AG10803 (cell line): ENCODE measurements at regions not wholly inside any gene's neighbourhood (a gene's known extent, or its start where the extent isn't known, plus 50 kb on each side); places are given as distances from the start of the nearest gene placed in this dataset.

Source experiments
- DNase-seq: peaks from one replicate; pipeline ENCODE4 v3.0.0; 2010; ENCODE audit warnings: low read depth
- H3K4me3 ChIP-seq: 2 replicates; pipeline ENCODE4 v1.5.1; 2011; ENCODE audit warnings: mild to moderate bottlenecking, low read length, control low read depth
- TF ChIP-seq, protein P1 (sequence below): conservative IDR thresholded peaks from 2 replicates; pipeline ENCODE4 v1.5.1; 2011; ENCODE audit warnings: mild to moderate bottlenecking, low read length, control low read depth, inconsistent platforms

DNA sequence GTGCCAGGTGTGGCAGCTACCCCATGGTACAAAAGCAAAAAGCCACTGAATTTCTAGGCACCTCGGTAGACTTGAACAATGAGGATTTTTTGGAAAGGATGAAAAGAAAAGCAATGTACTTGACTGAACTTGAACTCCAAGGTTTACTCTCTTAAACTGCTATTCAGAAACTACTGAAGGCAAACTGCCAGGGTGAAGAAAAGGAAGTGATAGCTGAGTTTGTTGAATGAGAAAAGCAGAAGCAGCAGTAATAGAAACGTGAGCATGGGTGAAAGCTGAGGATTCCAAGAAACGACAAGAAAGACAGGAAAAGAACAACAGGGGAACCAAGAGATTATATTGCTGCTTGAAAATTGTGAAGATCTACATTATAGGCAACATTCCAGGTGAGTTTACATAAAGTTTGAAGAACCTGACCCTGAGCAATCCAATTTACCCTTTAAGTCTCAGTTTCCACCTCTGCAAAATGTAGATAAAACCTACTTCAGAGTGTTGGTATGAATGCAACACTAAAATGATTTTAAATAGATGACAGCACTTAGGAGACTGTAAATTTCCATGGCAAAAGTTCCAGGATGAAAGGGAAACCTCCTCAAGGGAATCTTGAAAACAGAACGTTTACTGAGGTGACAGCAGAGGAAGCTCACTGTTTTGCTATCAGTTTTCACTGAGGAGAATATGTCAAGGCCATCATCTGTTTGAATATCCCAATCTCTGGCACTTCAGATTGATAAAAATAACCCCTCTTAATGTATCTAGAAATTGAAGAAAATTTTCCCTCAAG lies 245.8 kb downstream of the SPATA31D1 start:
- no peak for DNase-seq
- TF ChIP-seq, protein P1, sequence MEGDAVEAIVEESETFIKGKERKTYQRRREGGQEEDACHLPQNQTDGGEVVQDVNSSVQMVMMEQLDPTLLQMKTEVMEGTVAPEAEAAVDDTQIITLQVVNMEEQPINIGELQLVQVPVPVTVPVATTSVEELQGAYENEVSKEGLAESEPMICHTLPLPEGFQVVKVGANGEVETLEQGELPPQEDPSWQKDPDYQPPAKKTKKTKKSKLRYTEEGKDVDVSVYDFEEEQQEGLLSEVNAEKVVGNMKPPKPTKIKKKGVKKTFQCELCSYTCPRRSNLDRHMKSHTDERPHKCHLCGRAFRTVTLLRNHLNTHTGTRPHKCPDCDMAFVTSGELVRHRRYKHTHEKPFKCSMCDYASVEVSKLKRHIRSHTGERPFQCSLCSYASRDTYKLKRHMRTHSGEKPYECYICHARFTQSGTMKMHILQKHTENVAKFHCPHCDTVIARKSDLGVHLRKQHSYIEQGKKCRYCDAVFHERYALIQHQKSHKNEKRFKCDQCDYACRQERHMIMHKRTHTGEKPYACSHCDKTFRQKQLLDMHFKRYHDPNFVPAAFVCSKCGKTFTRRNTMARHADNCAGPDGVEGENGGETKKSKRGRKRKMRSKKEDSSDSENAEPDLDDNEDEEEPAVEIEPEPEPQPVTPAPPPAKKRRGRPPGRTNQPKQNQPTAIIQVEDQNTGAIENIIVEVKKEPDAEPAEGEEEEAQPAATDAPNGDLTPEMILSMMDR: no peak
- H3K4me3 ChIP-seq: no peak overlapping the region

DNA sequence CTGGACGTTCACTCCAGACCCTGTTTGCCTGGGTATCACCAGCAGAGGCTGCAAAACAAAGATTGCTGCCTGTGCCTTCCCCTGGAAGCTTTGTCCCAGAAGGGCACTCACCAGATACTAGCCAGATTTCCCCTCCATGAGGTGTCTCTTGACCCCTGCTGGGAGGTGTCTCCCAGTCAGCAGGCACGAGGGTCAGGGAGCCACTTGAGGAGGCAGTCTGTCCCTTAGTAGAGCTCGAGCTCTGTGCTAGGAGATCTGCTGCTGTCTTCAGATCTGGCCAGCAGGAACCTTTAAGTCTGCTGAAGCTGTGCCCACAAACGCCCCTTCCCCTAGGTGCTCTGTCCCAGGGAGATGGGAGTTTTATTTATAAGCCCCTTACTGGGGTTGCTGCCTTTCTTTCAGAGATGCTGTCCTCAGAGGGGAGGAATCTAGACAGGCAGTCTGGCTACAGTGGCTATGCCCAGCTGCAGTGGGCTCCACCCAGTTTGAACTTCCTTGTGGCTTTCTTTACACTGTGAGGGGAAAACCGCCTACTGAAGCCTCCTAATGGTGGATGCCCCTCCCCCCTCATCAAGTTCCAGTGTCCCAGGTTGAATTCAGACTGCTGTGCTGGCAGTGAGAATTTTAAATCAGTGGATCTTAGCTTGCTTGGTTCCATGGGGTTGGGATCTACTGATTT lies 253.9 kb downstream of the SPATA31D1 start:
- TF ChIP-seq, protein P1: no peak
- H3K4me3 ChIP-seq: no peak overlapping the region
- DNase-seq: no peak

DNA sequence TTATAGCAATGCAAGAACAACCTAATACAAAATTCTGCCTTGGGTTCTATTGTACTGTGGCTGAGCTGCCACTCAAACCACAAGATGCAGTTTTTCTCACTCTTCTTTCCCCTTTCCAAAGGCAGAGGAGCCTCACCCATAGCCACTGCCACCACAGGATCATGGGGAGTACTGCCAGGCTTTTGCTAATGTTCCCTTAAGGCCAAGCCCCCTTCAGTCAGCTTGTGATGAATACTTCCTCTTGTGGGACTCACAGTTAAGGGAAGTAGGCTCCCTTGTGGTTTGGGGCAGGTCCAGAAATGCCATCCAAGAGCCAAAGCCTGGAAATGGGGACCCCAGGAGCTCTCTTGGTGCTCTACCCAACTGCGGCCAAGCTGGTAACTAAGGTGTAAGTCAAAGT lies 258.7 kb downstream of the SPATA31D1 start:
- TF ChIP-seq, protein P1: no peak
- no peak for DNase-seq

DNA sequence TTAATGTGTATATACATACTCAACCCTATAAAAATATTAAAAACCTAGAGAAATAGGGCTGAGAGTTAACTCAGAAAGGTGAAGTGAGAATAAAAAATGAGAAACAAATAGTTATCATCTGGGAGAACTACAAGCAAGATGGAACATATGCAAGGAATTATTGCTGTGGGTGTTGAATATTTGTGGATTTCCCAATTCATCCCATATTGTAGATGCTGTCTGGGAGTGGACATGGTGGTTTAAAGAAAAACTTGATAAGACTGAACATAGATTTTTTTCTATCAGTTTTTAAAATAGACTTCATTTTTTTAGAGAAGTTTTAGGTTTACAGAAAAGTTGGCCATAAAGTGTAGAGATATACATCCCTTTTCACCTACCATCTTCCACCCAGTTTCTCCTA lies 263.5 kb downstream of the SPATA31D1 start:
- DNase-seq: peak; percentile 48
- H3K4me3 ChIP-seq: no peak overlapping the region
- TF ChIP-seq, protein P1: no peak

More for the DNA sequence above, 258.7 kb downstream of the SPATA31D1 start:
- H3K4me3 ChIP-seq: no peak overlapping the region

DNA sequence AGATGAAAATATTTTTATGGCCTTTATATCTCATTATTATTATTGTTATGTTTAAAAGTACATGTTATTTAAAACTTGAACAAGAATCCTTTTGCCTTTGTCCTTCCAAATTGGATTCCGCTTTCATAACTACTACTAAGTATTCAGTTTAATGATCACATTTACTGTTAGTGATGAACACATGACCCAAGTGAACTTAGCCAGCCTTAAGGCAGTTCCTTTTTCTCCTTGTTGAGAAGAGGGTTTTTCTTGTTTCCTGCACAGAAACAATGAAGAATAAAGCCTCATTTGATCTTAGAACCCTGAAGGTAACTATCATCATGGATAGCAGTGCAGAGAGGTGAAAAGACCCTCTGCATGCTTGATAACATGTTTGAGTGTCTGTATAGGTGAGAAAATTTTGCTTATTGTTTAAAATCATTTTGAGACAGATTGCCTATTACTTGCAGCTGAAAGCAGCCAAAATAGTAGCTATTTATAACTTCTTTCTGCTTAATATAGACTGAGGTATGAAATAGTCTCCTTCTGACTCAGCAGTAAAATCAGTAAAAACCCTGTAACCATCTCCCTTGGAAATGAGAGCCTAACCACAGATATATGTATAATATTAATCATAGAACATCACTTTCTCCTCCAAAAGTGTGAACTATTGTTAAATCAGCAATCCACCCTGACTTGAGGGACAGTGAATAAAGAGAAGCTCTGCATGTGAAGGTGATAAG lies 266.2 kb downstream of the SPATA31D1 start:
- H3K4me3 ChIP-seq: no peak overlapping the region
- TF ChIP-seq, protein P1: no peak
- DNase-seq: peak; percentile 45

DNA sequence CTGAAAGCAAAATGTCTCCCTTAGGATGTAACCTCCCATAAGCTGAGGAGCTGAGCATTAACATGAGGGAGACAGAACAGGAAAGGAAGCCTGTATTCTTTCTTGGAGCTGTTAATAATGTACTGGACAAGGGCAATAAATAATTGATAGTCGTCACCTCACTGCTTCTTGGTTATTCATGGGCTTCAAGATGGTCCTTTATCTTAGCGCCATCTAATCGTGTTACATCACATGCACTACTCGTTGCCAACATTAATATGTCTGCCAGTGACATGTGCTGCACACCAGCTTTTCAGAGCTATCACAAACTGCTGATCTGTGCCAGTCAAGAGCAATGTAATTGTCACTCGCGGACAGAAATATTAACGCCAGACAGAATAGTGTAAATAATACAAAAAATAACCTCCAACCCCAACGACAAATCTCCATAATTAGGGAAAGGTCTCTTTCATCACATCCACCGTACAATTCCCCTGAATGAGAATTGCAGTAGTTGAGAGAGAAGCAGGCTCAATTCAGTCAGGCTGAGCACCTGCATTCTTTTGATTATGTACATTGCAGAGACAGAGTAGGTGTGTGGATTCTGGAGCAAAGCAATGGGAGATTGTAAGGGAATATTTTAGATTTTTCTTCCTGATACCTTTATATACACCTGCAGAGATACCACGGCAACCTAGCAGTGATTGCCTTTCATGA lies 267.1 kb downstream of the SPATA31D1 start:
- no peak overlapping the region for H3K4me3 ChIP-seq
- TF ChIP-seq, protein P1: no peak
- no peak for DNase-seq
